DND-41 (cell line): ENCODE measurements at regions not wholly inside any gene's neighbourhood (a gene's known extent, or its start where the extent isn't known, plus 50 kb on each side); places are given as distances from the start of the nearest gene placed in this dataset.
"Not testable (repeated sequence)": the region's sequence is repeated elsewhere in the genome, so short reads cannot be mapped to it uniquely, and the experiment has no call there.

Experiments used
- EZH2 ChIP-seq: IDR thresholded peaks from 3 replicates; pipeline ENCODE4 v1.6.1; 2012; ENCODE audit warnings: borderline replicate concordance, low read depth, mild to moderate bottlenecking, moderate library complexity, low read length, inconsistent platforms; ENCODE audit not compliant: severe bottlenecking
- TF ChIP-seq, protein P1 (sequence below): IDR thresholded peaks from 2 replicates; pipeline ENCODE4 v1.5.1; 2012; ENCODE audit warnings: borderline replicate concordance, low read length, moderate library complexity, mild to moderate bottlenecking; ENCODE audit not compliant: poor library complexity, severe bottlenecking; ENCODE audit errors: extremely low read depth

DNA sequence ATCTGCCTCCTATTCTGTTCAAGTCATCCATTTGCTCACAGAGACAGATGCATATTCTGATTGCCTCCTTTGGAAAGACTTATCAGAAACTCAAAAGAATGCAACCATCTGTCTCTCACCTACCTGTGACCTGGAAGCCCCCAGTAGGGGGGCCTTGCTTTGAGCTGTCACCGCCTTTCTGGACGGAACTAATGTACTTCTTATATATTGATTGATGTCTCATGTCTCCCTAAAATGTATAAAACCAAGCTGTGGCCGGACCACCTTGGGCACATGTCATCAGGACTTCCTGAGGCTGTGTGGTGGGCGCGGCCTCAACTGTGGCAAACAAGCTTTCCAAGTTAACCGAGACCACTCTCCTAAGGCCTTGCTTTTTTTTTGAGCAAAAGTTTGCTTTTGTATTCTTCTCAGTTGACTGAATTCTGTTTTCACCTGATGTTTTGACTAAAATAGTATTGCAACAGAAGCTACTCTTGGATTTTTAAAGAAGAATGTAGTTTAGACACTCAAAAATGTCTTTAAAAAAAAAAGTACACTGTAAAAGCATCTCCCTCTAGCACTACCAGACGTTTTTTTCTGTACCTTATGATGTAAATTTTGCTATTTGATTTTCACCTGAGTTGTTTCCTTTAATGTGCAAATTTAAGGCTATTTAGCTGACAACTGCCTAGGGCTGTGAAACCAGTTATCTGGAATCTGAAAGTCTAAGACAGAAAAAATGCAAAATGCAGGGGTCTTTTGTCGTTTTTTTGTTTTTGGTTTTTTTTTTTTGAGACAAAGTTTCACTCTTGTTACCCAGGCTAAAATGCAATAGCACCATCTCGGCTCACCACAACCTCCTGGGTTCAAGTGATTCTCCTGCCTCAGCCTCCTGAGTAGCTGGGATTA is 298.8 kb upstream of the SGCG start:
- TF ChIP-seq, protein P1, sequence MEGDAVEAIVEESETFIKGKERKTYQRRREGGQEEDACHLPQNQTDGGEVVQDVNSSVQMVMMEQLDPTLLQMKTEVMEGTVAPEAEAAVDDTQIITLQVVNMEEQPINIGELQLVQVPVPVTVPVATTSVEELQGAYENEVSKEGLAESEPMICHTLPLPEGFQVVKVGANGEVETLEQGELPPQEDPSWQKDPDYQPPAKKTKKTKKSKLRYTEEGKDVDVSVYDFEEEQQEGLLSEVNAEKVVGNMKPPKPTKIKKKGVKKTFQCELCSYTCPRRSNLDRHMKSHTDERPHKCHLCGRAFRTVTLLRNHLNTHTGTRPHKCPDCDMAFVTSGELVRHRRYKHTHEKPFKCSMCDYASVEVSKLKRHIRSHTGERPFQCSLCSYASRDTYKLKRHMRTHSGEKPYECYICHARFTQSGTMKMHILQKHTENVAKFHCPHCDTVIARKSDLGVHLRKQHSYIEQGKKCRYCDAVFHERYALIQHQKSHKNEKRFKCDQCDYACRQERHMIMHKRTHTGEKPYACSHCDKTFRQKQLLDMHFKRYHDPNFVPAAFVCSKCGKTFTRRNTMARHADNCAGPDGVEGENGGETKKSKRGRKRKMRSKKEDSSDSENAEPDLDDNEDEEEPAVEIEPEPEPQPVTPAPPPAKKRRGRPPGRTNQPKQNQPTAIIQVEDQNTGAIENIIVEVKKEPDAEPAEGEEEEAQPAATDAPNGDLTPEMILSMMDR, result not testable (repeated sequence)
- TF ChIP-seq EZH2, result not testable (repeated sequence)
